D341Med (cell line): ENCODE measurements at regions not wholly inside any gene's neighbourhood (a gene's known extent, or its start where the extent isn't known, plus 50 kb on each side); places are given as distances from the start of the nearest gene placed in this dataset.

Experiments used
- DNase-seq: peaks from one replicate; pipeline ENCODE4 v3.0.0; 2012; ENCODE audit warnings: low spot score

DNA sequence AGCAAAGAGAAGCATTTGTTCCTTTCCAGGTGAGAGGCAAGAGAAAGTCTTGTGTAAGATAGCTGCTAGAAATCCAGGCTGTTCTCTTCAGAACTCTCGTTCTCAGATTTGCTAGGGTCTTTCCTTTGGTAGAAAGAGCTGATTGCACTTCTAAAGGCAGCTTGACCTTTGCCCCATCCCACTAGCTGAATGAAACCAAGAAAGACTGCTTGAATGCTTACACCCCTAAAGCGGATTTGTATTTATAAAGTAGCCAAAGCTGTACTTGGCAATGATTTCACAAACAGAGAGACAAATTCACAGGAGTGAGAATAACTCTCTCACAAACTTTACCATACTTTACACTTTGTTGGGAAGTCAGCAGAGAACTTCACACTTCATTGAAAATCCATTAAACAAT, 424.1 kb downstream of the TTLL7 start:
- DNase-seq: no peak

DNA sequence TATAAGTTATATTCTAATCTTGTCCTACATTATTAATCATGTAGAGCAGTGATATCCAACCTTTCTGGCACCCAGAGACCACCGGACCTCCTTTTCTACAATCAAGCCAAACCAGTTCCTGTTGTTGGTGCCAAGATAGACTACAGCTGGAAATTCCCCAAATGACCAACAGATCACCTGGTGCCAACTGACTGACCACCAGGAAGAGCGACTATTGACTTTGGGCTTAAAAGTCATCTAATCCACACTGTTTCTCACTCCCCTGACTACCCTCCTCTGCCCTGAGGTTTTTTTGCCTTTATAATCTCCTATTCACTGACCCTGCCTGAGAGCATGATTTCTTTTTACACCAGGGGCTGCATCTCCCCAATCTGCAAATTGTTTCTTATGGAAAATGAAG, 425.2 kb downstream of the TTLL7 start:
- DNase-seq: no peak

DNA sequence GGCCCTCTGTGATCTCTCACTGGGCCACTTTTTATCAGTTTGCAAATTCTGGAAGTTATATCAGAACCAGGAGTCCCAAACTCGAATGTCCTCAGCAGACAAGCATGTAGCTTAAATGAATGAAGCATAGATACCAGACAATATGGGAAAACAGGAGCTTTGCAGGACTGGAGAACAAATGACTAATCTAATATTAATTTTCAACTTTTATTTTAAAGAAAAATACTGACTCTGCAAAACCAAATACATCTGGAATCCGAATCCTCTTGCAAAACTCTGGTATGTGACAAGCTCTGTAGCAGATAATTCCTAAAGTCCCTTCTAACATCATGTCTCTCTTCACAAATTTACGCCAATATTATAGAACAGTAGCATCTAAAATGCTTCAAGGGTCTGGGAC, 427.4 kb downstream of the TTLL7 start:
- no peak for DNase-seq

DNA sequence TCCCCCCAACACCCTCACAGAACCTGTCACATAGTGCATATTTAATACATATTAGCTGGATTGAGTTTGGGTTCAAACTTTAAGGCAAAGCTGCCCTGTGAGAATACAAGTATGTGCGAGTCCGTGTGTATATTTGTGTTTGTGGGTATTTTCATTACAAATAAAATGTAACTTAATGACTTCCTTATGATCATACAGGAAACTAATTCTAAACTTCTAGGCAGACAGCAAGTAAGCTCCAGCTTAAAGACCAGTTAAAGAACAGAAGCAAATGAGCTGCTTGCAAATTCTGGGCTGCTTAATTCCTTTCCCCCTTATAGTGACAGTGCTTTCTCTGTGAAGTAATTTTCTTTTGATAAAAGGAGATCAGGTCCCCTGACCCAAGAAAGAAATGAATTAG, 437.6 kb downstream of the TTLL7 start:
- no peak for DNase-seq

DNA sequence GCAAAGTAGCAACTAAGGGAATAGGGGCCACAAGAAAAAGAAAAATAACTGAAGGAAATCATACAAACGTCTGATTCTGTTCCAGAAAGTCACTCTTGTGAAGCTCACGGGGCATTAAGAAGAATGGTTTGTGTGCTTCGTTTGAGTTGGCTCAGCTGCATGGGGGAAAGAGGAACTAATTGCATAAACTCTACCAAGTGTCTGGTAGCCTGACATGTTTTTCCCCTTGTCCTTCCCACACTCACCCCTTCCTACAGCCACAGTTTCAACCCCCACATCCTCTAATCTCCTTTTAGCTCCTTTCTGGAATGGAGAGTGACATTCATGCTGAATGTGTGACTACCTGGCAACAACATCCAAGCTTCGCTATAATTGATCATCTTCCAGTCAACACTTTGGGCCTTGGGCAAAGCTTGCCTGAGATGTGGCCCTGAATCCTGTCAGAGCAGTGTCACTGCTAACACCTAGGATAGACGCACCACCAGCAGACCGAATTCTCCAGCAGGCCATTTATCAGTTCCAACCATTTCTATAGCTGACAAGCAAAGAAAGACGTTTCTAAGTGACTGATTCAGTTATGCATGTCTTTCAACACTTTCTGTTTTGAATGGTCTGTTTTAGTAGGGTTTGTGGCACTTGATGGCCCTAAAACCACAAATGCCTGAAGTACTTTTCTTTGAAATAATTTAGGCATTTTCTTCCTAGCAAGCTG, 439.6 kb downstream of the TTLL7 start:
- DNase-seq: no peak

DNA sequence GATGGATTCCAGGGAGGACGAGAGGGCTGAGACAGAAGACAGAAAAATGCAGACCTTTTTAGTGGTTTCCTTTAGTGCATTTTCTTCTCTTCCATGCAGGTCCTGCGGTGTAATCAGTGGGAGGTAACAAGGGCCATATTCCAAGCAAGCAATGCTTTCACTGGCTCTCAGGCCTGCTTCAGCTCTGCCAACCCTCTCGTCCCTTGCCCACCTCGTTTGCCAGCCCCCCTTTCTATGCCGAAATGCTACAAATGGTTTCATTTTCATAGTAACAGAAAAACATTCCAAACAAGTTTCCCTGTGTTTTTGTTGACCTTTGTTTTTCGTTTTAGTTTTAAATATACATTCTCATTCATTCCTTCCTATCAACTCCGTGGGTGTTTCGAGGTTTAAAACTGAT, 443.1 kb downstream of the TTLL7 start:
- DNase-seq: no peak

DNA sequence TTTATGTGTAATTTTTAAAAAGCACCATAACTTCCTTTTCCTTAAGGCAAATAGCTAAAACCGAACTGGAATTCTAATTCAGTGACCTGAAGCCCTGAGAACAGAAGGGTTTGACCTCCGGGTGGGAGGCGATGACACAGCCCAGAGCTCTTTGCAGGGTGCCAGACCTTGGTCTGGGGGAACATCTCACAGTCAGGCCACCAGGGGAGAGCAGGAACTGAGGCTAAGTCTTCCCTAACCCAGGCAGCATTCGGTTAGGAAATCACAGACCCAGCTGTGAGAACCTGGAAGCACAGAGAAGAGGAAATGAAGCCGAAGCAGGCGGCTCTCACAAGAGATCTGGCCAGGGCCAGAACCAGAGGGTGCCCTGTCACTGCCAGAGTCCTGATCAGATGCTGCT, 444.8 kb downstream of the TTLL7 start:
- no peak for DNase-seq

DNA sequence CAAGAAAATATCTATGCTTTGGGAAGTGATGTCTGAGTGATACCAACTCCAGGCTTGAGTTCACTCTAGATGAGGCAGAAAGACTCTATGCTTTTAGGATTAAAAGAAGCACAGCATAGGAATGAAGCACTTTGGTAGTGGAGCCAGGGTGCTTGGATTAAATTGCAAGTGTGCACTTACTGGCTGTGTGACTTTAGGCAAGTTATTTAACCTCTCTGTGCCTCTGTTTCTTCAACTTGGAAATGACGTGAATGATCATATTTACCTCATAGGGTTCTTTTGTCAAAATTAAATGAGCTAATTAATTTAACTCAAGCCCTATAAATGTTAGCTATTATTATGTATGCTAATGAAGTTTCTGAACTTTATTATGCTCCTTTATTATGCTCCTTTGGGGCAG, 446.1 kb downstream of the TTLL7 start:
- no peak for DNase-seq

DNA sequence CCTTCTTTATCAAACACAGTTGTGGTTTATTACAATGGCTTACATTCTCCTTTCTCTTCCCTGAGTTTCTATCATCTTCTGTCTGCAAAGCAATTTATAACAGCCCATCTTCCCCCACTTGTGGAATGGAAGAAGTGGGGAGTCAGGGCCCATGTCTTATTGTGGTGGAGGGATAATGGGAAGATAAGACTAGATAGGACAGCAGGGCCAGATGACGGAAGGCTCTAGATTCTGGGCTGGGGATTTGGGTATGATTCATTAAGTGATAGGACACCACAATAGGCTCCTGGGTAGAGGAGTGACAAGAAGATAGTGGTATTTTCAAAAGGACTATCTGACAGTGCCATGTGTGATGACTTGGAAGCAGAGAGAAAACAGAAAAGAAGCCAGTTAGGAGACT, 450.6 kb downstream of the TTLL7 start:
- no peak for DNase-seq

DNA sequence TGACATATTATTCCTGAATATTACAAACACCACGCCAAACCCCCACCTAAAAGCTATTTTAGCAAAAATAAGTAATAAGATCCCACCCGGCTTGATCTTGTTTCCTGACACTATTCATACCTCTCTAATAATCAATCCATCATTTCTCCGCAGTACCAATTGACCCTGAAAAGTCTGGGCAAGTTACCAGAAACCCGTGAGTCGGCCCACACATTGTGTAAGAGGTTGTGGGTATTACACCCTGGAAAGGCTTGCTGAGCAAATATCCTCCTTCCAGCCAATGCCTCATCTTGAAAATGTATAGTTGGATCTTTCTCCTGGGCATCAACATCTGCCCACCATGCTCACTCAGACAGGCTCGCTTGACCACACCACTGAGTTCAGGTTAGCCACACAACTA, 451.0 kb downstream of the TTLL7 start:
- DNase-seq: no peak

DNA sequence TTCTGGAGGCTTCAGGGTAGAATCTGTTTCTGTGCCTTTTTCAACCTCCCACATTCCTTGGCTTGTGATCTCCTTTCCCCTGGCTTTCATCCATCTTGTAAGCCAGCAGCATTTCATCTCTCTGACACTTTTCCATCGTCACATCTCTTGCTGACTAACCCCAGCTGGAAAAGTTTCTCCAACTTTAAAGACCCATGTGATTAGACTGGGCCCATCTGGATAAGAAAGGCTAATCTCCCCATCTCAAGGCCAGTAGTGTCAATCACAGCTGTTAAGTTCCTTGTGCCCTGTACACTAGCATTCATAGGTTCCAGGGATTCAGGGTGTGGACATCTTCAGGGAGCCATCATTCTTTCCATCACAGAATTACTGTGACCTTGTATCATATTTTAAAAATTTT, 452.1 kb downstream of the TTLL7 start:
- no peak for DNase-seq

DNA sequence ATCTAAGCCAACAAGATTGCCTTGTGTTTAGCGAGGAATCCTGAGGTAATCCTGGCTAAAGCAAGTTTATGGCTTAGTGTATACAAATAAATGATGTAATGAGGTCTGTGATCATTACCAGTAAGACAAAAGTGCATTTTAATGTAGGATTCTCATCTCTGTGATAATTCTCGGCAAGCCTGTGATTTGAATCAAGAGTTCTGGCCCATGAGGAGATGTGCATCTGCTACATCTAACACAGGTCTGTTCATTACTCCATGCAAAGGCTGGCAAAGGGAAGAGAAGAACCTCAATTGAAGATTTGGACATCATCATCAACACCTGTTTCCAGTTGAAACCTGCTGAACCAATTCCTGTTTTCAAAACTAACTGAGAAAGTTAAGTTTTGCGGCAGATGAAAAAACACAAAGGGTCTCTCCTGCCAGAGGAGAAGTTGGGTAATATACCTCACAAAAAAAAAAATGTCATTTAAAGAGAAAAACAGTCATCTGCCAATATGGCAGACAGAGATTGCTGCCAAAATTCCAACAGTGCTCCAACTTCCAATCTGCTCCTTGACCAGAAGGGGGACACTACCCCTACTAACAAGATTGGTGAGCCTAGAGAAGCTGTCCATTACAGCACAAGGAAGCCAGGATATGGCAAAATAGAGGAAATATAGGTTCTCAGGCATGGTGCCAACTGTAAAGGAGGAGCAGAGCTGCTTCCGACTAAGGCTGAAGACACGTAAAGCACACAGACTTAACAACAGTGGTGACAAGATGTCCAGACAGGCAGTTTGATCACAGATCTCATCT, 453.7 kb downstream of the TTLL7 start:
- no peak for DNase-seq

DNA sequence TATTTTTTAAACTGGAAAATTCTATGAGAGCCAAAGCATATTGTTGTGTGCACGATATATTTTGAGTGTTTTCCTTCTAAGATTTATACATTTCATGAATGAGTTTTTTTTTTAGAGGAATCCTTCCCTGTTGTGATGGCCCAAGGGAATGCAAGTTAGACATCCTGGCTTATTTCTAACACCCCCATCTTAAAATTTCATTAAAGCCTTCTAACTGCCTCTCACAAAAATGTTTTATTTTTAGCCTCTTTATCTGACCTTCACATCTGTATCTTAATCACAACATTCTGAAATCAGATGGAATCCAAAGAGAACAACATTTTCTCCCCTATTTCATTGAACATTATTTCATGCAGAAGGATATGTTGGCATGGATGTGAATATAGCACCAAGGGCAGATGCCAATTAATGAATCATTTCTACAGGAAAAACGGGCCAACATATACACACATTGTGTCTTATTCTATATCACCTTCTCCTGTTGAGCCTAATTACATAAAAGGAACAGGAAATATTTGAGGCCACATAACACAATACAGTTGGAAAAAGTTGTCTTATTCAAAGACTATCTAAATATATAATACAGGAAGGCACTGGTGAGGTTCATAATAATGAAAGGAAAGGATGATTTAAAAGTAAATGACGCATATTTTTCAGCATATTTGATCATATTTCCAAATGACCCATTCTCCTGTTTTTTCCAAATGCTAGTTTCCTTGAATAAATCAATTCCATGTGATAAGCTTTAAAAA, 455.5 kb downstream of the TTLL7 start:
- DNase-seq: no peak

DNA sequence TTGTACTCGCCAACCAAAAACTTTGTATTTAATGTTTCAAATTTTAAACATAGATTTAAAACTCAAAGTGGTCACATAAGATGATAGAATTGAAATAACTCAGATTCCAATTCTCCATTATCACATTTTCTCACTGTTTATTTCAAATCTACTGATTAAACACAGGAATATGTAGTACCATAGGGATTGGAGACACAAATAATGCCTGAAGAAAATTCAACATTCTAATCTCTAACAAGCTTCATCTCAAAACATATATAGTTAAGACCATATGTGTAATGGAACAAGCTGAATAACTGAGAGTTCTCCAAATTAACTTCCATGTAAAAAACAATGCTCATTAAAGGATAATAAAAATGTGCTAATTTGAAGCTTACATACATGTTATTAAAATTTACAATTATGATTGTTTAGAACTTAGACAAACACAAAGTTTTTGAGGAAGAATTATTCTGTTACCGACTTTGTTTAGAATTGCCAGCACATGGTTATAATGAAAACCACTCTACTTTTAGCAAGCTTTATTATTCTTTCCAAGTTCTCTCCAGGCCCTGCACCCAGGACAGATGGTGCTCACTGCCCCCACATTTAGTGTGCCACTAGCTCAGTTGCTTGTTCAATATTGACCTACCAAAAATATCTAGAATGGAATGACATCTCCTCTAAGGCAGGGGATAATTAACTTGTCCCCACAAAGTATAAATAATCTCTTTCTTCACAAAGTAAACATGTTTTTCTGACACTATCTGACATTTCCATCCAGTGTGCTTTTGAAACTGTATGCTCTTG, 467.2 kb downstream of the TTLL7 start:
- DNase-seq: no peak

DNA sequence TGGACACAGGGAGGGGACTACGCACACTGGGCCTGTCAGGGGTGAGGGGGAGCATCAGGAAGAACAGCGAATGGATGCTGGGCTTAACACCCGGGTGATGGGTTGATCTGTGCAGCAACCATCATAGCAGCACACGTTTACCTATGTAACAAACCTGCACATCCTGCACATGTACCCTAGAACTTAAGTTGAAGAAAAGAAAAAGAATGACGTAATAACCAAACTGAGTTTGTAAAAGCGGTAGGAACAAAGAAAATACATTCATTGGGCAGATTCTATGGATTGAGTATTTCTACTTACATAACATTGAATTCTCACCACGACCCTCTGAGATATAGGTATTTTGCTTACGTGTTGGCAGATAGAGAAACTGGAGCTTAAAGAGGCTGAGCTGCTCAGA, 468.4 kb downstream of the TTLL7 start:
- DNase-seq: no peak

DNA sequence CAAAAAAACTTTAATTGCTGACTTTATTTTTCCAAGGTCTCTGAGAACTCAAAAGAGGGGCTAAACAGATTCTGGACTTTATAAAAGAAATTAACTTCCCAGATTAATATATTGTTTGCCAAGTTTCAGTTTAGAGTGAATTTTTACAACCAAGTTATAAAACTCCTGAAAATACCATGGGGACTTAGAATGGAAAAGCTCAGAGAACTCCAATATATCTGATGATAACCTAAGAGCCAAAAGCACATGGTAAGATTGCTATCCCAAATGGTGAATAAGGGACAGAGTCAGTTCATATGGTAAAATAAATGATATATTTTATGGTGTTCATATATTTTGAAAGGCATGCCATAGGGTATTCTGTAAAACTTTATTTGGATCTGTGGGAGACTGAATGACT, 470.9 kb downstream of the TTLL7 start:
- DNase-seq: no peak

DNA sequence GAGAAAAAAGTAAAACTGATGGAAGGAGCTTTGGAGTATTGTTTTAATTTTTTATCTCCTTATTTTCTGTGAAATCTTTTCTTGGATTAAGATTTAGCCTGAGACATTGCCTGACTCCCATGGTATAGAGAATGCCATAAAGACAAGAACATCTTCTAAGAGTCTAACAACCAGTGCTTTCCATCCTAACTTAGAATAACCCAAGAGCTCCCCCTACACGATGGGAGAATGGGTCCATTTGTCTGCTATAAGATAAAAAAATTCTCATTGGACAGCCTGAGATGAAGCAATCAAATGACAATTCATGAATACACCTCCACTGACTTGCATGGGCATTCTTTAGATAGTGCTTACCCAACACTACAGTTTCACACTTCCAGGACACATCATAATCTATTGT, 478.1 kb downstream of the TTLL7 start:
- no peak for DNase-seq

DNA sequence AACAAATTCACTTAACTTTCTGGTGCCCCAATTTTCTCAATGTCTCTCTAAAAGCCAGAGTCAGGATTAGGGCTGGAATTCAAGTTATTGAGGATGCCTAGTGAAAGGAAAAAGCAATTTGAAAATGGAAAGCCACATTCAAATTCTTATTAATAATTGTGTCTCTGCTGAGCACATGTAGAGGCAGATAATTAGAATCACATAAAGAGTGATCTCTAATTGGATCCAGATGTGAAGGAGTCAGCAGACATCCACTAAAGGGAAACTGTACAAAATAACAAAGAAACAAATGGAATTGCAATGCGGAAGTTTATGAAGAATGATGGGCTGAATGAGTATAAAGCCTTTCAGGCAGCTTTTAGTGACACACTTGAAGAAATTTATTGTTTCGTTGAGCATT, 482.6 kb downstream of the TTLL7 start:
- no peak for DNase-seq

DNA sequence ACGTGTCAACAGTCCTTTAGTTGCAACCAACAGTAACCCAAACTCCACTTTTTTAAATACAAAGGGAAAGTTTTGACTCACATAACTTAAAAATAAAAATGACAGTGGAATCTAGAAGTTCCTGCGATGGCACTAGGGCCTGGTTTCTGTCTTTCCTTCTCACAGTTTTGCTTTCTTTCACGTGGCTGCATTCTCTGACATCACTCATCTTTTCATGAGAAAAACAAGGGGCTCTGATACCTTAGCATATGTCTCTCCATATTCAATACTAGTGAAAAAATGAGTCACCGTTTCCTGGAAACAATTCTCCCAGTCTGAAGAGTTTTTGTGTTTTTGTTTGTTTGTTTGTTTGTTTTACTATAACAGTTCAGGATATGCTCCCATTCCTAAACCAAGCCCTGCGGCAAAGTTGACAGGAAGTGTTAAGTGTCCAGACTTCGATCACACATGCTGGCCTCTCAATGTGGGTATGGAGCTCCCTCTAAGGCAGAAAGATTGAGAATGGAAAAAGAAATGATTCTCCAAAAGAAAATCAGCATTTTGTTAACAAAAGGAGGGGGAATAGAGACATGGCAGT, 483.3 kb downstream of the TTLL7 start:
- no peak for DNase-seq

DNA sequence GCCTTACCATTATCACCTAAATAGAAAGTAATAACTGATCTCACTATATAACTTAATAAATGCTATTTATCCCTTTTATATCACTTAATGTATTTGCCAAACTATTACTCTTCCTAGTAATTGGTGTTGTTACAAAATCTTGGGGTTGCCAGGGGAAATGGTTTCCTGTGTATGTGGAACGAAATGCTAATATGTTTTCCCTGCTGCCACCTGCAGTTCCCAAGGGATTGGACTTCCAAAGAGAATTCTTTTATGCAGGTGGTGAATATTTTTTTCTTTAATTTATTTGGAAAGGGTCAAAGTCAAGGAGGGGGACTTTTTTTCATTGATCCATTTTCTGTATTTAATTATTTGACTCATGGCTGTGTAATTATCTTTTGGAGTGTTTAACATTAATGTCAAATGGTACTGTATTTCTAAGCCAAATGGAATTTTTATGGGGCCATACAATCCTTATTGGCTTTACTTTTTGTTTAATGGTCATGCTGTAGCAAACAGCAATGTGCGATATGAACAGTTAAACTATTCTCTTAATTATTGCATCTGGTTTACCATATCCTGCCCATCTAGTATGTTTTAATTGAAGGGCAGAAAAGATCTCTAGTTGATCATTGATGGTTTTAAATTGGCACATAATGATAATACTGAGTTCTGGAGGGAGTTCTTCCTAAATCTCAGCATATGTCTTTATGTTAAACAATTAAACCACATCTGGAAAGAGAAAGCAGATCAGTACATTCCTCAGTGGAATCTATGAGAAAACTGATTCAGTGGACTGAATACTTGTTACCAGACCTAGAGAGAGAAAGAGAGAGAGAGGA, 486.3 kb downstream of the TTLL7 start:
- no peak for DNase-seq

DNA sequence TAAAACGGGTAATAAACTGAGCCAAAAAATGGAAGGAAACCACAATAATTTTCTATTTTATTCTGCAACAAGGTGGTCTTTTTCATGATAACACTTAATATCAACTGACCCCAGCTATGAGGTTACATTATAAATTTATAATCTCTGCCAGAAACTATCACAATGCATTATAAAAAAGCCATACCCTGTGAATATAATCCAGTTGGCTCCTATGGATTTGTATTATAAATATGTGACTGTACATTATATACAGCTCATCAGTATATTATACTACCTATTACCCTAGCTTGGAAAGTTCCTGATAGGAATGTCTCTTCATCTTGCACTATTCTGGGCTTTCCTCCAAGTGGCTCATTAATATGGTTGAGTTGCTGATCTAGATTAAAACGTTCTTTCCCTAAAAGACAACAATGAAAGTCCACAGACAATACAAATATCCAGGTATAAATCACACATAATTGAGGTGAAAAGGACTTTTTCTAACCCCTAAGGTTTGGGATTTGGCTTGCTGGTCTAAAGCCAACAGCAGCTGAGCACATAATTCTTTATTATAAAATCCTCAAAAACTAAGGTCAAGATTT, 487.7 kb downstream of the TTLL7 start:
- DNase-seq: no peak
